HCT116 (cell line): ENCODE measurements at regions not wholly inside any gene's neighbourhood (a gene's known extent, or its start where the extent isn't known, plus 50 kb on each side); places are given as distances from the start of the nearest gene placed in this dataset.
"Not testable (repeated sequence)": the region's sequence is repeated elsewhere in the genome, so short reads cannot be mapped to it uniquely, and the experiment has no call there.

Source experiments
- CBX3 ChIP-seq: IDR thresholded peaks from 2 replicates; pipeline ENCODE4 v1.6.1; 2012; ENCODE audit warnings: low read depth
- CEBPB ChIP-seq: IDR thresholded peaks from 2 replicates; pipeline ENCODE4 v1.6.1; 2012; ENCODE audit warnings: low read depth
- CTCF ChIP-seq, 3 experiments: fragments of 200-600 bp in 1 of 3; sonication (generic) in 1 of 3; IDR thresholded peaks in 2 of 3; conservative IDR thresholded peaks in 1 of 3; 2 replicates each; pipeline ENCODE4 v1.5.1; 2012 to 2017; ENCODE audit warnings: low read depth in 2 of 3, low read length in 2 of 3, antibody characterized with exemption in 1 of 3, borderline replicate concordance in 1 of 3, control low read depth in 1 of 3, mild to moderate bottlenecking in 1 of 3, mixed read lengths in 1 of 3, mixed run types in 1 of 3, moderate library complexity in 1 of 3; ENCODE audit not compliant: insufficient read depth in 1 of 3
- JUND ChIP-seq: IDR thresholded peaks from 2 replicates; pipeline ENCODE4 v1.6.1; 2012
- POLR2A ChIP-seq: IDR thresholded peaks from 2 replicates; pipeline ENCODE4 v1.7.0; 2011; ENCODE audit warnings: borderline replicate concordance; ENCODE audit not compliant: insufficient read depth, insufficient read length; ENCODE audit errors: extremely low read depth
- POLR2AphosphoS5 ChIP-seq: IDR thresholded peaks from 2 replicates; pipeline ENCODE4 v1.6.1; 2011; ENCODE audit warnings: mild to moderate bottlenecking, low read depth, low read length, moderate library complexity
- REST ChIP-seq: IDR thresholded peaks from 2 replicates; pipeline ENCODE4 v1.6.1; 2012; ENCODE audit warnings: low read depth
- ZBTB33 ChIP-seq: IDR thresholded peaks from 2 replicates; pipeline ENCODE4 v1.6.1; 2011; ENCODE audit warnings: mild to moderate bottlenecking, low read length, moderate library complexity; ENCODE audit not compliant: insufficient replicate concordance; ENCODE audit errors: extremely low read depth

- TF ChIP-seq CTCF (IDR thresholded peaks at IDR 0.05 in 2 of 3, conservative IDR thresholded peaks at IDR 0.05 in 1 of 3; ENCODE audit: borderline replicate concordance in 1 of 3, insufficient read depth in 1 of 3, low read depth in 2 of 3, low read length in 2 of 3); CBX3; ZBTB33; POLR2AphosphoS5; REST; JUND; POLR2A; CEBPB: not testable (repeated sequence)
Observed at GRCh38 chr14:106389186-106389585, 862.8 kb downstream of the TMEM121 start.
